ENCODE measurements at regions not wholly inside any gene's neighbourhood (a gene's known extent, or its start where the extent isn't known, plus 50 kb on each side); places are given as distances from the start of the nearest gene placed in this dataset.

- TF ChIP-seq CTCF (IDR thresholded peaks at IDR 0.05) (no peak), POLR2A (IDR thresholded peaks at IDR 0.05) (no peak)
These were observed 135.3 kb downstream of the WSCD1 start for GRCh38 chr17:6205525-6205924.

Measured in thyroid gland (tissue), 4 donors.